Stimulated activated naive CD4-positive, alpha-beta T cell (primary cell): ENCODE measurements at regions not wholly inside any gene's neighbourhood (a gene's known extent, or its start where the extent isn't known, plus 50 kb on each side); places are given as distances from the start of the nearest gene placed in this dataset.

Source experiments
- DNase-seq, 6 experiments: peaks; one replicate each; lab custom pipeline; 2025; lab: John Stamatoyannopoulos, UW

DNA sequence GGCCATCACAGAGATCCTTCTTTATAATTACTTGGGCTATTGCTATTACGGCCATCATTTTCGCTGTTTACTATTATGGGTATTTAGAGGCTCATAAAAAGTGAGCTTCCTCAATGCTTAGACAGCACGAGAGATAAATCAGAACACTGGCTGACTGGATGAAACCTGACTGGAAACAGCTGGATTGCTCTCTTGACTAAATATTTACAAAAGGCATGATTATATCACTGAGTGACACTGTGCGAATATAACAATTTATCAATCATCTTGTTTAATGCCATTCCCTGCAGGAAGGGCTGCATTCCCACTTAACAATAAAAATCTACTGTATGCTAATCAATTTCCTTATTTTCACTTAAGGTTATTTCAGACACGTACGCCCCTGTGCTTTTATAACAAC is 260.1 kb upstream of the ARID1B start:
- DNase-seq = no peak

DNA sequence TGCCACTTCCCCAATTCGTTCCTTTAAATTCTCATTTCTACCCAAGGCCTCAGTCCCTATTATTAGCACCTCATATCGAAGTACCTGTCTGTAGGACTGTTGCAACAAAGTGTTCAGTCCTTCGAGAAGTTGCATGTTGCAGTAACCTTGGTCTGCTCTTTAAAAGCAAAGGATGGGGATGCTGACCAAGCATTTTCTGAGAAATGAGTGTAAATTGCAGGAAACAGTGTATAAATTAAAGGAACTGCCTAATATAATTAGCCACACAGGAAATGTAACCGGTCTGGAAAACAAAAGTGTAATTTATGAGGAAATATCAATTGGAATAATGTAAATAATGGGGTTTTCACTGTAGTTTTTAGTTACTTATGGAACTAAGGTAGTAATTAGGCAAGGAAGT is 261.9 kb upstream of the ARID1B start:
- DNase-seq = no peak

DNA sequence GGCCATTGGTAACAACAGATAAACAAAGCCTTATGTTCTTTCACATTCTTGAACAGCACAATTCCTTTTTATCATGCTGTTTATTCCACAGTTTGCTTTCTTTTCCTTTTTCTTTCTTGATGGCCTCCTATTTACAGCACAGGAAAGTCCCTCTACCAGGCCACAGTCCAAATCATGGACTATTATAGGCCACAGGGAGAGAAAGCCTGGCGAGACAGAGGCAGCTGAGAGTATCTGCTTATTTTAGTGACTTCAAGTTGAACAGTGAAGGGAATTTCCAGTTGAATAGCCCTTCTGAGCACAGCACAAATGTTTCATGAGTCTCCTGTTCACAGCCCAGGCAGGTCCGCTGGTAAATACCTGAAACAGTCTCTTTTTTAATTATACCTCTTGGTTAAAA is 263.7 kb upstream of the ARID1B start:
- no peak for DNase-seq

DNA sequence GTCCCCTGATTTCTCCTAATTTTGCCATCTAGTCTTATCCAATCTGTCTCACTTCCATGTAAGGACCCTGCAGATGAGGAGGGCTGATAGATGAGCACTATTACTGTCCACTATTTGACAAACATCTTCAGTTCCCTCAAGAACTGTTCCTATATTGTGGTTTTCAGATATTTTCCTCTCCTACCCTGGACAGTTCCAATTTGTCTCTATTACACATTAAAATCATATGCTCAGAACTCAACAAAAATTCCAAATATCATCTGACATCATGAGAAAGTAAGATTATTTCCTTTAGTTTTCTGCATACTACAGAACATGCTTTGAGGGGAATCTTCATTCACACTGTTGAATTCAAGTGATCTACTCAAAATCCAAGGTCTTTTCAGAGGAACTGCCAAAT is 265.6 kb upstream of the ARID1B start:
- DNase-seq = no peak

DNA sequence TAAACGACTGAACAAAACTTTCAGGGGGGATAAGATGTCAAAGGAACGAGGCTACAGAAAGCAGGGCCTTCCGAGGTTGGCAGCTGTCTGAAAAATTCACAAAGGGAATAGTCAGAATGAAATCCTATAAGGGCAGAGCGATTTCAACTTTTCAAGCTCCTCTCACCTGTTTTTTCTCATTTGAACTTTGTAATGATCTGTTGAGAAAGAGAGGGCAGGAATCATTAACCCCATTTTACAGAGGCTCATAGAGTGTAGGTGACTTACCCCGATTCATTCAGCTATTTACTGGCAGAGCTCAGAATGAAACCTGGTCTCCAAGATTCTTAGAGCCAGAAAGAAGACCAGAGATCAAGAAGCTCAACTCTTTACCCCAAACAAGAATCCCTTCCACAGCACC is 266.1 kb upstream of the ARID1B start:
- no peak for DNase-seq

DNA sequence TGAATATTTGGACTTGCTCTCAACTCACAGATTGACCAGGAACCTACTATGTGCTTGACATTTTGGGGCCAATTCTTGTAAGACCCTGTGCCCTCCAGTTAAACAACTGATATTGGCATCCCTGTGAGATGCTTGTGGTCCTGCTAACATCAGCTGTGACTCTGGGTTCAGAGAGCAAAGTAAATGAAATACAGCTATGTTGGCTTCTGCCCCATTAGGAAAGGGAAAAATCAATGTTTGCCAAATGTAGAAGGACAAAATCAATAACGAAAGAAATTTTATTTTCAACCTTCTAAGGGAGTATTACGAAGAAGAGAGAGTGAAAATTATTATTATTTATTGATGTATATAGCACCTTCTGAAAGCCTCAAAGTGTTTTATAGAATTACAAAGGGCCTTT is 266.9 kb upstream of the ARID1B start:
- DNase-seq = no peak

DNA sequence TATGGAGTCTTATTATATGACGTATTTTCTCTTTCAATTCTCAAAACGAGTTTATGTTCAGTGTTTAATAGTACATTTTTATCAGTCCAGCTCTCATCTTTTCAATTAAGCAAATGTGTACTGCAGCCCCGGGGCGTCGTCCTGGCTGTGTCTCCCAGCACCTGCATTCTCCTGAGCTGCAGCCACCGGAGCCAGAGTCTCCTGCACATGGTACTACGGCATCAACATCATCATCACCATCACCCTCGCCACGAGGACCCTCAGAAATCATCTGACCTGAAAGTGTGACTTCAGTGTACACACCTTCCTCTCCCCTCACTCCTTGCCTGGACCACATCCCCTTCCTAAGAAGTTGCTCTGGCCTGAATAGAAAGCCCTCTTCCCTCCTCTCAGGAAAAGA is 267.7 kb upstream of the ARID1B start:
- DNase-seq = no peak

DNA sequence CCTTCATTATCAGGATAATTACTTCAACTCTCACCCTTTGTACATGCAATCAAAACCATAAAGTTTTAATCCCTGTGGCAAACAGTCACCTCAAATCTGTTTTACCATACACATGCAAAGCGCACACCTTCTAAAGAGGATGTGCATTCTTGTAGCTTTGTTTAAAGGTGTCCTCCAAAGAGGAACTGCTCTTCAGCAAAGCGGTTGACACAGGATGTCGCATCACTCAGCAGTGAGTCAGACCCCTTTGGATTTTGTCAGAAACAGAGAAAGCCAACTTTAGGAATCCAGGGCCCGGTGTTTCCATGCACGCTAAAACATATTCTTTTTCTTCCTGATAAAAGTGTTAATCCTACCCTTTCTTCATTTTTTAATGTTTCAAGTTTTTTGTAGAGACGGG is 268.3 kb upstream of the ARID1B start:
- no peak for DNase-seq

DNA sequence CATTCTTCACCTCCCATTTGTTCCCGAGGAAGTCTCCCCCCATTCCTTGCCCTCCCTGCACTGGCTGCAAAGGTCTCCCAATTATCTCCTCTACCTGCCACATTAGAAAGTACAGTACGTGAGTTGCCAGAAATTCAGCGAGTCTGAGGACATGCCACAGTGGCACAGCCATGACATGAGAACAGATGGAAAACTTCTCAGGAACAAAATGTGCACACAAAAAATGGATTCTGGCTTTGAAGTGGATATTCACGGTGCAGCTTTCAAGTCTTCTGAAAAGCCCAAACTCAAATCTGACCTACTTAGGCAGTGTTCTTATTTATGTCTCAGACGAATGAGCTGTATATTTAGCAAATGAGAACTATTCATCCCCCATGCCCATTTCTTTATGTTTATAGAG is 269.1 kb upstream of the ARID1B start:
- DNase-seq = no peak

DNA sequence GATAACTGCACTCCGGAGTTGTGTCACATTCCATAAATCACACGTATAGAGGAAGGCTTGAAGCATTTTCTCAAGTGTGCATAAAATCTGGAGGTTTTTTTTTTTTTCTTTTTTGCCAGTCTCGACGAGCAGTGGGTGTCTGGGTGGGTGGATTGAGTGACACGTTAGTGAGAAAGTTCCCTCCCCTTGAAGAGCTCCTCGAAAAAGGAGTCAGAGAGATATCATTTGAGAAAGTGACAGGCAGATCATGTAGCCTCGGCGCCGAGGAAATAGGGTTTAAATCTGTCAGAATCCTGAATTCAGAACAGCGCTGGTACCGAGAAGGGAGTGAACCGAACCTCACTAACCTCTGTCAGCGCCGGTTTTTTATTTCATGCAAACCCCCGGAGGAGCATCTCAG is 269.5 kb upstream of the ARID1B start:
- DNase-seq = no peak

DNA sequence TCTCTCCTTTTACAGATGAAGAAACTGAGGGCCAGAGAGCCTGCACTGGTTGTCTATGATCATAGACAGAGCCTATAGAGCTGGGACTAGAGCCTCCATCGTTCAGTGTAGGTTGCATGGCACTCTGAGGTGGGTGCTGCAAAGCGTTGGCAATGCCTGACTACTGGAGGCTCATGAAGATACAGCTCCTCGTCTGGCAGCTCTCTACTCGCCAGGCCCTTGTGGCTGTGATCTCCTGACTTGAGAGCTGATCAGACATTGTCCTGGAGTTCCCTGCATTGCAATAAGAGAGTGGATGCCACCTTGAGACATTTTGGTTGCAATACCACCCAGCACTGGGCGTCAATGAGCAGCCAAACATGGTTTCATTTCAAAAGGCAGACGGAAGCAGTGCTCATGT is 270.1 kb upstream of the ARID1B start:
- no peak for DNase-seq

DNA sequence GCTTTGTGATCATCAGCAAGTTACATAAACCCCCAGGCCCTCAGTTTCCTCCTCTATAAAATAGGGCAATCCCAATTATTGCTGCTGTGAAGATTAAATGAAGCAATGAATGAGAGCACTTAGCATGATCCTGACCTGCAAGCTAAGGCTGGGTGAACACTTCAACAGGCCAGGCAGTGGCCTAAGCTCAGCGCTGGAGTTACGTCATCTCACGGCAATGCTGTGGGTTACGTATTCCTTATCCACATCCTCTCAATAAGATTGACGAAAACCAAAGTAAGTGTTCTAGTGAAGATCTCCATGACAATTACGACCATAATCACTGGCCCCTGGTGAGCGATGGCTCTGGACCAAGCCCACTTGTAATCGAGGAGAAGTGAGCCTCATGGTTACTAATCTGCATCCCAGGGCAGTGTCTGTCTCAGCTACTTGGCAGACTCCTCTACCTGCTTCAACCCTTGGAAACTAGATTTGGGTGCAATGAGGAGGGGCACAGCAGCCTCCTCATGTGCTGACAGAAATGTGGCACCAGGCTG is 274.1 kb upstream of the ARID1B start:
- no peak for DNase-seq

DNA sequence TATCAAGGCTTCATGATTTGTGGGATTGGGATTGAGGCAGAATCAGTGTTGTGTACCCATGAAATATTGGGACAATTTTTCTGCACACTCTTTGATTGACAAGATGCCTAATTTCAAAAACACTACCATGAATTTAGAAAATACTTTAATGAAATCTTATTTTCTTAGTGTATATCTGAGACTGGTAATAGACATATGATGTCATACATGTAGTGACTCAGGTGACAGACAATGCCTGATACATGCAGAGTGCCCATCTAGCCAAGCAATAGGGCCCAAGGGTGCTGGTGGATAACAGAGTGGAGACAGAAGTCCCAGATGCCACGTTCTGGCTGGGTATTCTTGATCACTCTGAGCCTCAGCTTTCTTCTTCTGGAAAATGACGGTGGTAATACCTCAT is 279.6 kb upstream of the ARID1B start:
- no peak for DNase-seq

DNA sequence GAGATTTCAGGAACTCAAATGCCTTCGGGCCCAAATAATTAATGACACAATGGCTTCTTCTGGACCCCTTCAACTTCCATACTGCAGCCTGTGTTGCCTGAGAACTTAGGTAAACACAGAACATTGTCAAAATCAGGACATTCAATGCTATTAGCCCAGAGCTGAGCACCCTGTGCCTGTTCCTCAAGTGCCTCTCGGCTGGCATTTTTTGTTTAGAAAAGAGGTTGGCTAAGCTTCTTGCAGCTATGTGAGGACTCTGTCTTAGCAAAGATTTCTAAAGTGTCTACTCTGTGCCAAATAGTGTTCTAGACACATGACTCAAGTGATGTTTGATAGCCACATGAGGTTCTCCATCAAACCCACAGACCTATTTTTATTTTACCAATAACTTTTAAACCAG is 289.3 kb upstream of the ARID1B start:
- DNase-seq = no peak

DNA sequence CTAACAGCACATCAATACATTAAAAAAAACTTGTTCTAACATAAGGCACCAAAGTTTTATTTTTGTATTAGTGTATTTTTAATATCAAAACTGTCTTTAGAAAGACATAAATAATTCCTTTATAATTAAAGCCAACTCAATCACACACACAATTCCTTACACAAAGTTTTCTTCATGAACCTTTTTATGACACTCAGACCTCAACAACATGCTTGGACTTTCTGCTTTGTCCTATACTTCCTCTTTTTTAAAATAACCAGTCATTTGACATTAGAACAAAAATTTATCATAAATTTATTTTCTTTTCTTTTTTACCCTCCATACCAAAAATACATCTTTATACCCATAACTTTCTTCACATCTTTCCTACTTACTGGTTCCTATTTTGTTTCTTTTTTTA is 292.0 kb upstream of the ARID1B start:
- DNase-seq = no peak

DNA sequence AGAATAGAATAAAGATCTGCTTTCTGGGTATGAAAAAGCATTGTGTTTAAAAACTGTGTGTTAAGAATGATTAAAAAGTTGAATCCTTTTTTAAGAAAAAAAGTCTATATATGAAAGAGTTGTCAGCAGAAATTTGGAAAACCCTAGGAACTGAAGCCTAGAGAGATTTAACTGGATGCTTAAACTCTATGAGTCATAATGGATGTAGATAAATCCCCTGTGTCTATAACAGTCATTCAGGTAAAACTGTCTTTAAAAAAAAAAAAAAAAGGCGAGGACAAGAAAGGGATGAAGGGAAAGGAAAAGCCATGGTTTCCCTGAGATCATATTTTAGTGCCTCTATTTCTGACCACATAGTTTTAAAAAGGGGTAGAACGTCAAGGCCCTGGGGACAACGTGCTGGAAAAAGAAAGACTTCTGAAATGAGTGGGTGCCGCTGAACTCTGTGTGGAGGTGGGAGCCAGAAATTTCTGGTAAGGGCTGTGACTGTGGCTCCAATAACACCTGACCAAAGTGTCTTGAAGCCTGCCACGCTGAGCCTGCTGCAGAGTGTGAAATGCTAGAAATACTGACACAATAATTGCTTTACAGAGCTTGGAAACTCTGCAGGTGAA is 302.6 kb upstream of the ARID1B start:
- no peak for DNase-seq

DNA sequence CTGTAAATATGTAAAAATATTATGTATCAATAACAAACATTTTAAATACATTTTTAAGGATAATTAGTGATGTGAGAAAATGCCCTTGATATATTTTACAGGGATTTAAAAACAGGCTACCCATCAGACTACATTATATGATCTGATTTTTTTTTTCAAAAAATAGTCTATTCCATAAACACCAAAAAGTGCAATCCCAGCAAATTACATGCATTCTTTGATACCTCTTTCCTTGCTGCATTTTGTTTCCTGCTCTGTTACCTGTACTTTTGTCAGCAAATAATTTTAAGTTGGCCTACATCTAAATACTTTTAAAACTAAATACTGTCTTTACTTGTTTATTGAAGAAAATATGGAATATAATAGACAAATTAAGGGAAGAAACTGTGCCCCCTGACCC is 306.2 kb upstream of the ARID1B start:
- no peak for DNase-seq

DNA sequence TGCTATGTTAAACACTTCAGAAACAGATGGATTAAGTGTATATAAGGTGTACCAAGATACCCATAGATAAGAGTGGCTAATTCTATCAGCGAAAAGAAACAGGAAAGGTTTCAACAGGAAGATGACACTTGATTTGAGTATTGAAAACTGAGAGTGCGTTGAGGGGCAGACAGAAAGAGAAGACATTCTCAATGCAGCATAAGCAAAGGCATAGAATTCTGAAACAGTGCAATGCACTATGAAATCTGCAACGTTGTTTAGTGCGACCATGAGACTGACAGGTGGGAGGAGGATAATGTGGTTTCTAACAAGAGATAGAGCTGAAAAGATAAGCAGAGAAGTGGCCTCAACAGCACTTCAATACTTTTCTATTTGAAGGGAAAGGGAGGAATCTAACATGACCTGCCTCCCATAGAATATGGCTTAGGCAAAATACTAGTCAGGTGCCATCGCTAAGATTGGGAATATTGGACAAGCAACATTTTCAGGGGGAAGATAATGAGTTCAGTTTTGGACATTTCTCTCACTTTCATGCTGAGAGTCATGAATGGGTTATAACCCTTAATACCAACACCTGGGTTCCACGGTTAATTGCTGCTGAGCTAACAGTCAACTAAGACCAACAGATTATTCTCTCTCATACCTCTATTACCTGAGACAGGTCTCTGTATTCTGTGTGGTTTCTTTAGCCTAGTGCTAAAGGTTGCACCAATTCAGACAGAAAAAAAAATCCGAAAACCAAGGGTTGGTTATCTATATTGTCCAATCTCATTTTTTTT is 312.9 kb upstream of the ARID1B start:
- no peak for DNase-seq

DNA sequence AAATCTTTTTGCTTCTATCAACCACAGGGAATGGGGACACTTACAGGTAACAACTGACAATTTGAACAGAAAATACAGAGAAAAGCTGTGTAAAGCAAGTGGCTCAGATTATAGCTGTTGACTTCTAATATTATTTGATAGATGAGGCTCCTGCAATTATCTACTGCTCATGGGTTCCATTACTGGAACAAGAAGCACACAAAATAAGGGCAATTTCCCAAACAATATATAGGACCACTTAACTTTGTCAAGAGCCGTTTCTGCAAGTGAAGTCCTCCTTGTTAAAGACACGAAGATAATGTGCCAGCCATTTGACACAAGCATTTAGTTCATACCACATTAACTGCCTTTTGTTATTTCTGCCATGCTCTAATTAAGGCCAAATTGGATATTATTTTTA is 315.5 kb upstream of the ARID1B start:
- no peak for DNase-seq

DNA sequence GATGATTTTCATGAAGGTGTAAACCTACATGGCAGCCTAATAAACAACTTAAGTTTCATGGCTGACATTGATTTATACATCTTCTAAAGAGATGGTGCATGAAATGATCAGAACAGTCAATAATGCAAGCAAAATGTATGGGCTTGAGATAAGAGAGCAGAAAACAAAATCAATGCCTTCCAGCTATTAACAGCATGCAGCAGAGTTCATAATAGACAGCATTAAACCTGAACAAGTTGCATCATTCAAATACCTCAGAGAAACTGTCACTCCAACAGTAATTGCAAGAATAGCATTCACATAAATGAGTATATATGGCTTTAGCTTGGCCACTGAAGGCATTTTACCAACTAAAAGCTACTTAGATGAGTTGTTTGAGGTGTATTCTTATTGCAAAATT is 319.6 kb upstream of the ARID1B start:
- no peak for DNase-seq

DNA sequence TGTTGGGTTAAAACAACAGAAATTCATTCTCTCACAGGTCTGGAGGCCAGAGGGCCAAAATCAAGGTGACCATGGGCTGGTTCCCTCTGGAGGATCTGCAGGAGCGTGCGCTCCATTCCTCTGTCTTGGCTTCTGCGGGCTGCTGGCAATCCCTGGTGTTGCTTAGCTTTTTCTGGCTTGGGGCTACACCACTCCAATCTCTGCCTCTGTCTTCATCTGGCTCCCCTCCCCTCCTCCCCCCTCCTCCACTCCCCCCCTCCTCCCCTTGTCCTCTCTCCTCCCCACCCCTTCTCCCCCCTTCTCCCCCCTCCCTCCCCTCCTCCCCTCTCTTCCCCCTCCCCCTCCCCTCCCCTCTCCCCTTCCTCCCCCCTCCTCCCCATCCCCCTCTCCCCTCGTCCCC is 321.3 kb upstream of the ARID1B start:
- DNase-seq = no peak

DNA sequence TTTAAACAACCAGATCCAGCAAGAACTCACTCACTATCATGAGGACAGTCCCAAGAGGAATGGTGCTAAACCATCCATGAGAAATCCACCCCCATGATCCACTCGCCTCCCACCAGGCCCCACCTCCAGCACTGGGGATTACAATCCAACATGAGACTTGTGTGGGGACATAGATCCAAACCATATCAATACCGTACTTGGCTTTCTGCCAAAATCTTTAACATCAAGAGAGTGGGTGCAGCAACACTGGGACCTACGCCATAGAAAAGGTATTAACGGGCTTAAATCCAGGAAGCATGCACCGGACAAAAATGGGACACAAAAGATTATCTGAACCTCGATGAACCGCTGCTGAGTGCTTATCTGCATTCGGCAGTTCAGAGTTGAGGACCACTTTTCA is 322.3 kb upstream of the ARID1B start:
- DNase-seq = no peak

DNA sequence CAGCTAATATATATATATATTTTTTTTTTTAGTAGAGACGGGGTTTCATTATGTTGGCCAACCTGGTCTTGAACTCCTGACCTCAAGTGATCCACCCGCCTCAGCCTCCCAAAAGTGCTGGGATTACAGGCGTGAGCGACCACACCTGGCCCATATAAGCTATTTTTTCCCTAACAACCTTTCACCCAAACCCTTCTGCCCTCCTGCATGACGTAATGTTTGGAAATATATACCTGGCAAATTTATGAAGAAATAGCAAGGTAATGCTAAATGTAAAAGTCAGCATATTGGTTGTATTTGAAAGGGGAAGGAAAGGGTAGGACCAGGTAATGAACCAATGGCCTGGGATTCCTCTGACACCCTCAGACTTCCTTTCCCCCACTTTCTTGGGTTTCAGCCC is 325.5 kb upstream of the ARID1B start:
- DNase-seq = no peak

DNA sequence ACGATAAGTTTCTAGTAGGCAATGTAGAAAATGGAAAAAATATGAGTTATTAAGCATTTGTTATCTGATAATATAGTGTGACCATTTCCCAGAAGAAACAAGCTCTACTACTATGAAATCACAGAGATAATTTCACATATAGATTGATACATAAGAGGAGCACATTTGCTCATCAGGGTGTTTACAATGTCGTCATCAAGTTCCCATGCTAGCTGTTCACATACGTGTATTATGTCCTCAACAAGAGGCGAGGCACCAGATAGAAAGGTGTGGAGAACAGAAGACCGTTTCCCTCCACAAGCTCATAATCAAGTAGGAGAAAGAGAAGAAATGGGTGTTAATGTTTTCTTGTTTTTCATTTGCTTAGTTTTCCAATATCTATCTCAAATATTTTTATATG is 326.1 kb upstream of the ARID1B start:
- DNase-seq = no peak
